B cell (primary cell): ENCODE measurements at regions not wholly inside any gene's neighbourhood (a gene's known extent, or its start where the extent isn't known, plus 50 kb on each side); places are given as distances from the start of the nearest gene placed in this dataset.

ENCODE experiments used
- EZH2 ChIP-seq: IDR thresholded peaks from 2 replicates; pipeline ENCODE4 v1.6.1; 2012; ENCODE audit warnings: borderline replicate concordance, low read depth, mild to moderate bottlenecking, moderate library complexity, low read length; ENCODE audit not compliant: insufficient read depth, poor library complexity, severe bottlenecking
- TF ChIP-seq, protein P1 (sequence below): fragments of 200-600 bp; IDR thresholded peaks from one replicate; pipeline ENCODE4 v1.8.0; 2022; ENCODE audit warnings: antibody characterized with exemption, mild to moderate bottlenecking

DNA sequence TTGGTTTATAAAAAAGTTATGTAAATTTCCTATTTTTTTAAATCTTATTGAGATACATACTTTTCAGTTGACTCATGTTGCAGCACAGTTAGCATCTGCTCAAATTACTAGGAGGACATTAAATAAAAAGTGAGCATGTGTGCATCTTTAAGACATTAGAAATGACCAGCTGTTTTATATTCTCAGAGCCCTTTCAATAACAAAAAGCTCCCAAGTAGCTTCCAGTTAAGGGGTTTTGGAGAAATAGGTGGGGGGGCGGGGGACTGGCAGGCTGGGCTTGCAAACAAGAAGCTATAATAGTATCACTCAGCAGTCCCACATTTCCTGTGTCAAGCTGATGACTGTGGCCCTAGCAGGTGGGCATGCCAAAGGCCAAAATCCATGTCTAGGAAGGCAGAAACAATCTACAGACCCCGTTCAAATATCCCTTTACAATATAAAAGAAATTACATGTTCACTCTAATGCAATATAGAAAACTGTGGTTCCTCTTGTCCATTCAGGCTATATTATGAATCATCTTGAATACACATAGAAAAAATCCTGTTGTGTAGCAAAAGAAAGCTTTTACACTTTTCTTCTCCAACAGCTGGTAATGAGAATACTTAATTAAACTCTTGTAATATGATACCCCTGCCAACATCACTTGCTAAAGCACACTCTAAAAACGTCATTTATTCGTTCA lies 1713.2 kb upstream of the SLC10A2 start:
- TF ChIP-seq, protein P1, sequence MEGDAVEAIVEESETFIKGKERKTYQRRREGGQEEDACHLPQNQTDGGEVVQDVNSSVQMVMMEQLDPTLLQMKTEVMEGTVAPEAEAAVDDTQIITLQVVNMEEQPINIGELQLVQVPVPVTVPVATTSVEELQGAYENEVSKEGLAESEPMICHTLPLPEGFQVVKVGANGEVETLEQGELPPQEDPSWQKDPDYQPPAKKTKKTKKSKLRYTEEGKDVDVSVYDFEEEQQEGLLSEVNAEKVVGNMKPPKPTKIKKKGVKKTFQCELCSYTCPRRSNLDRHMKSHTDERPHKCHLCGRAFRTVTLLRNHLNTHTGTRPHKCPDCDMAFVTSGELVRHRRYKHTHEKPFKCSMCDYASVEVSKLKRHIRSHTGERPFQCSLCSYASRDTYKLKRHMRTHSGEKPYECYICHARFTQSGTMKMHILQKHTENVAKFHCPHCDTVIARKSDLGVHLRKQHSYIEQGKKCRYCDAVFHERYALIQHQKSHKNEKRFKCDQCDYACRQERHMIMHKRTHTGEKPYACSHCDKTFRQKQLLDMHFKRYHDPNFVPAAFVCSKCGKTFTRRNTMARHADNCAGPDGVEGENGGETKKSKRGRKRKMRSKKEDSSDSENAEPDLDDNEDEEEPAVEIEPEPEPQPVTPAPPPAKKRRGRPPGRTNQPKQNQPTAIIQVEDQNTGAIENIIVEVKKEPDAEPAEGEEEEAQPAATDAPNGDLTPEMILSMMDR = no peak
- TF ChIP-seq EZH2 = no peak
